SK-N-SH (cell line): ENCODE measurements at regions not wholly inside any gene's neighbourhood (a gene's known extent, or its start where the extent isn't known, plus 50 kb on each side); places are given as distances from the start of the nearest gene placed in this dataset.

Experiments
- CTCF ChIA-PET: fragments of 300-600, 350-600 bp; formaldehyde crosslinking; extraction: SDS; loops from one replicate; lab custom pipeline; 2021; lab: Yijun Ruan, JAX
- POLR2A ChIA-PET: fragments of 350-600 bp; sonication (Branson Sonifier 250); formaldehyde crosslinking; extraction: SDS; loops from one replicate; lab custom pipeline; 2020; ENCODE audit warnings: antibody characterized with exemption, inconsistent platforms; lab: Yijun Ruan, JAX
- DNase-seq: peaks from one replicate; pipeline ENCODE4 v3.0.0; 2012
- H2AFZ ChIP-seq: fragments of 200-600 bp; sonication (generic); 2 replicates; pipeline ENCODE4 v1.8.1; 2016; ENCODE audit warnings: antibody characterized with exemption, mild to moderate bottlenecking, low read depth
- H3F3A ChIP-seq: fragments of 200-600 bp; sonication (generic); replicated peaks from 2 replicates; pipeline ENCODE3; 2016; ENCODE audit warnings: antibody characterized with exemption, mild to moderate bottlenecking; ENCODE audit not compliant: insufficient read depth
- H3K27ac ChIP-seq, 2 experiments: fragments of 200-500 bp in 1 of 2; fragments of 200-600 bp in 1 of 2; sonication (Bioruptor generic) in 1 of 2; sonication (generic), shearing (Covaris generic) in 1 of 2; 2 replicates each; pipeline versions ENCODE4 v1.5.1 to v1.6.1; 2014 to 2016; ENCODE audit warnings: low read depth in 2 of 2, inconsistent platforms in 1 of 2, low read length in 1 of 2, mild to moderate bottlenecking in 1 of 2, mixed read lengths in 1 of 2
- H3K27me3 ChIP-seq: fragments of 200-600 bp; sonication (generic), shearing (Covaris generic); 2 replicates; pipeline ENCODE4 v1.6.1; 2016; ENCODE audit warnings: mixed run types; ENCODE audit not compliant: insufficient read depth
- H3K36me3 ChIP-seq, 2 experiments: fragments of 200-500 bp in 1 of 2; fragments of 200-600 bp in 1 of 2; sonication (Bioruptor generic) in 1 of 2; sonication (generic) in 1 of 2; replicated peaks in 1 of 2; 2 replicates each; pipeline versions ENCODE3 to v1.5.1; 2014 to 2016; ENCODE audit warnings: low read length in 1 of 2, mild to moderate bottlenecking in 1 of 2; ENCODE audit not compliant: insufficient read depth in 2 of 2, control insufficient read depth in 1 of 2
- H3K4me1 ChIP-seq, 2 experiments: fragments of 200-500 bp in 1 of 2; fragments of 200-600 bp in 1 of 2; sonication (Bioruptor generic) in 1 of 2; sonication (generic), shearing (Covaris generic) in 1 of 2; 2 replicates each; pipeline versions ENCODE4 v1.5.1 to v1.6.1; 2014 to 2016; ENCODE audit warnings: low read depth in 1 of 2, low read length in 1 of 2, mixed run types in 1 of 2; ENCODE audit not compliant: insufficient read depth in 2 of 2, control insufficient read depth in 1 of 2
- H3K4me2 ChIP-seq: fragments of 200-600 bp; sonication (generic), shearing (Covaris generic); 2 replicates; pipeline ENCODE4 v1.6.1; 2017; ENCODE audit warnings: mixed run types
- H3K4me3 ChIP-seq, 2 experiments: fragments of 200-500 bp in 1 of 2; fragments of 200-600 bp in 1 of 2; sonication (Bioruptor generic) in 1 of 2; sonication (generic), shearing (Covaris generic) in 1 of 2; 2 replicates each; pipeline versions ENCODE4 v1.5.1 to v1.8.1; 2014 to 2016; ENCODE audit warnings: low read depth in 2 of 2, inconsistent platforms in 1 of 2, low read length in 1 of 2, mild to moderate bottlenecking in 1 of 2, mixed read lengths in 1 of 2, moderate library complexity in 1 of 2
- H3K79me2 ChIP-seq: fragments of 200-600 bp; sonication (generic); 2 replicates; pipeline ENCODE4 v1.8.1; 2017; ENCODE audit warnings: mild to moderate bottlenecking; ENCODE audit not compliant: insufficient read depth
- H3K9ac ChIP-seq: fragments of 200-600 bp; sonication (generic); 2 replicates; pipeline ENCODE4 v1.6.1; 2017; ENCODE audit warnings: mixed run types
- H3K9me2 ChIP-seq: fragments of 200-600 bp; sonication (generic); 2 replicates; pipeline ENCODE4 v1.6.1; 2017; ENCODE audit warnings: mixed run types
- H3K9me3 ChIP-seq: fragments of 200-600 bp; sonication (generic); 2 replicates; pipeline ENCODE4 v1.6.1; 2017; ENCODE audit warnings: mixed run types, mild to moderate bottlenecking, moderate library complexity
- H4K20me1 ChIP-seq: fragments of 200-600 bp; sonication (generic); 2 replicates; pipeline ENCODE4 v1.6.1; 2017; ENCODE audit warnings: mild to moderate bottlenecking, mixed run types; ENCODE audit not compliant: insufficient read depth
- ELF1 ChIP-seq: IDR thresholded peaks from 2 replicates; pipeline ENCODE4 v1.4.0; 2012
- EP300 ChIP-seq, 2 experiments: IDR thresholded peaks; 2 replicates each; pipeline versions ENCODE4 v1.4.0 to v1.6.1; 2012; ENCODE audit warnings: borderline replicate concordance in 1 of 2, low read depth in 1 of 2, low read length in 1 of 2
- EZH2phosphoT487 ChIP-seq: fragments of 200-600 bp; sonication (generic); IDR thresholded peaks from 2 replicates; pipeline ENCODE4 v1.6.1; 2017; ENCODE audit warnings: low read depth, mixed run types, mild to moderate bottlenecking, antibody characterized with exemption, moderate library complexity, borderline replicate concordance
- FOSL2 ChIP-seq: IDR thresholded peaks from 2 replicates; pipeline ENCODE4 v1.4.0; 2012; ENCODE audit warnings: low read depth, mild to moderate bottlenecking, moderate library complexity, borderline replicate concordance
- FOXJ3 ChIP-seq: sonication (generic); formaldehyde crosslinking; IDR thresholded peaks from 2 replicates; pipeline ENCODE4 v1.5.1; 2020; ENCODE audit warnings: mild to moderate bottlenecking, missing genetic modification reagents
- FOXM1 ChIP-seq: IDR thresholded peaks from 2 replicates; pipeline ENCODE4 v1.4.0; 2012; ENCODE audit warnings: low read depth, mild to moderate bottlenecking
- GABPA ChIP-seq: IDR thresholded peaks from 2 replicates; pipeline ENCODE4 v1.4.0; 2012; ENCODE audit warnings: low read depth, mild to moderate bottlenecking
- GATA2 ChIP-seq: sonication (generic); formaldehyde crosslinking; IDR thresholded peaks from 2 replicates; pipeline ENCODE4 v1.5.0; 2020; ENCODE audit warnings: mild to moderate bottlenecking, missing genetic modification reagents
- MEF2A ChIP-seq: IDR thresholded peaks from 2 replicates; pipeline ENCODE4 v1.4.0; 2012; ENCODE audit warnings: low read depth, borderline replicate concordance
- NFIC ChIP-seq: IDR thresholded peaks from 2 replicates; pipeline ENCODE4 v1.4.0; 2012; ENCODE audit warnings: borderline replicate concordance
- NRF1 ChIP-seq: IDR thresholded peaks from 2 replicates; pipeline ENCODE4 v1.6.1; 2012; ENCODE audit warnings: low read depth, mild to moderate bottlenecking, low read length
- RCOR1 ChIP-seq: fragments of 150-350 bp; IDR thresholded peaks from 2 replicates; pipeline ENCODE4 v1.6.1; 2017; ENCODE audit warnings: antibody characterized with exemption, low read length
- SIN3A ChIP-seq: IDR thresholded peaks from 2 replicates; pipeline ENCODE4 v1.6.1; 2012; ENCODE audit warnings: low read depth, mild to moderate bottlenecking, low read length, moderate library complexity, borderline replicate concordance
- TAF1 ChIP-seq: IDR thresholded peaks from 2 replicates; pipeline ENCODE4 v1.6.1; 2012; ENCODE audit warnings: low read depth, mild to moderate bottlenecking, low read length, moderate library complexity, borderline replicate concordance
- TCF12 ChIP-seq: IDR thresholded peaks from 2 replicates; pipeline ENCODE4 v1.4.0; 2012
- WGBS: methylation state at CpG from one replicate; pipeline ENCODE4 v1.1.6; 2017; ENCODE audit warnings: low lambda C conversion rate; 5-methylcytosine and 5-hydroxymethylcytosine counted together
- TF ChIP-seq, protein P1 (sequence below): IDR thresholded peaks from 2 replicates; pipeline ENCODE4 v1.4.0; 2012; ENCODE audit warnings: low read depth, borderline replicate concordance
- TF ChIP-seq, protein P2 (sequence below): fragments of 200-600 bp; sonication (generic); IDR thresholded peaks from 2 replicates; pipeline ENCODE4 v1.6.1; 2017; ENCODE audit warnings: antibody characterized with exemption, mild to moderate bottlenecking, moderate library complexity
- TF ChIP-seq, protein P3 (sequence below): IDR thresholded peaks from 2 replicates; pipeline ENCODE4 v1.4.0; 2012; ENCODE audit warnings: low read depth
- TF ChIP-seq, protein P4 (sequence below): IDR thresholded peaks from 2 replicates; pipeline ENCODE4 v1.4.0; 2012; ENCODE audit warnings: low read depth, borderline replicate concordance

DNA sequence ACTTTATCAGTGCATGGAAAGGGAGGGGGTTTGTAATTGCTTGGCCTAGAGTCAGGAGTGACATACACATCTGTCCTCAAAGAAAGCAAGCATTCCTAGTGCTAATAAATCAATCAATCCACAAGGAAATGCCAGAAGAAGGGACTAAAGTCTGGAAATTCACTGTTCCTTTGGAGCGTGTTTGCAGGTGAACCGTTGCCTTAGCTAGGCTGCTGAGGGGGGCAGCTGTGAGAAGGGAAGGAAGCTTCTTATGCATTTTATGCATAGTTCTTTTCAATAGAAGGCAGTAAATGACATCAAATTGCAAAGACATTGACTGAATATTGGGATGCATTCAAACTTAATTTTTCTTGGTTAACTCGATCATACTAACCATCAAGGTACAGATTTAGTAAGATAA is 1092.5 kb upstream of the SEMA6A start:
- no peak overlapping the region for H3K9ac ChIP-seq
- H3K27ac ChIP-seq, result no peak overlapping the region
- DNase-seq, result no peak
- TF ChIP-seq ELF1 (no peak), FOXM1 (no peak), GABPA (no peak), FOSL2 (no peak), TCF12 (no peak), TAF1 (no peak), NRF1 (no peak), SIN3A (no peak), EP300 (IDR thresholded peaks at IDR 0.05; ENCODE audit: borderline replicate concordance in 1 of 2, low read depth in 1 of 2, low read length in 1 of 2) (no peak), RCOR1 (no peak), GATA2 (no peak)
- TF ChIP-seq, protein P1, sequence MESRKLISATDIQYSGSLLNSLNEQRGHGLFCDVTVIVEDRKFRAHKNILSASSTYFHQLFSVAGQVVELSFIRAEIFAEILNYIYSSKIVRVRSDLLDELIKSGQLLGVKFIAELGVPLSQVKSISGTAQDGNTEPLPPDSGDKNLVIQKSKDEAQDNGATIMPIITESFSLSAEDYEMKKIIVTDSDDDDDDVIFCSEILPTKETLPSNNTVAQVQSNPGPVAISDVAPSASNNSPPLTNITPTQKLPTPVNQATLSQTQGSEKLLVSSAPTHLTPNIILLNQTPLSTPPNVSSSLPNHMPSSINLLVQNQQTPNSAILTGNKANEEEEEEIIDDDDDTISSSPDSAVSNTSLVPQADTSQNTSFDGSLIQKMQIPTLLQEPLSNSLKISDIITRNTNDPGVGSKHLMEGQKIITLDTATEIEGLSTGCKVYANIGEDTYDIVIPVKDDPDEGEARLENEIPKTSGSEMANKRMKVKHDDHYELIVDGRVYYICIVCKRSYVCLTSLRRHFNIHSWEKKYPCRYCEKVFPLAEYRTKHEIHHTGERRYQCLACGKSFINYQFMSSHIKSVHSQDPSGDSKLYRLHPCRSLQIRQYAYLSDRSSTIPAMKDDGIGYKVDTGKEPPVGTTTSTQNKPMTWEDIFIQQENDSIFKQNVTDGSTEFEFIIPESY, result no peak
- TF ChIP-seq, protein P2, sequence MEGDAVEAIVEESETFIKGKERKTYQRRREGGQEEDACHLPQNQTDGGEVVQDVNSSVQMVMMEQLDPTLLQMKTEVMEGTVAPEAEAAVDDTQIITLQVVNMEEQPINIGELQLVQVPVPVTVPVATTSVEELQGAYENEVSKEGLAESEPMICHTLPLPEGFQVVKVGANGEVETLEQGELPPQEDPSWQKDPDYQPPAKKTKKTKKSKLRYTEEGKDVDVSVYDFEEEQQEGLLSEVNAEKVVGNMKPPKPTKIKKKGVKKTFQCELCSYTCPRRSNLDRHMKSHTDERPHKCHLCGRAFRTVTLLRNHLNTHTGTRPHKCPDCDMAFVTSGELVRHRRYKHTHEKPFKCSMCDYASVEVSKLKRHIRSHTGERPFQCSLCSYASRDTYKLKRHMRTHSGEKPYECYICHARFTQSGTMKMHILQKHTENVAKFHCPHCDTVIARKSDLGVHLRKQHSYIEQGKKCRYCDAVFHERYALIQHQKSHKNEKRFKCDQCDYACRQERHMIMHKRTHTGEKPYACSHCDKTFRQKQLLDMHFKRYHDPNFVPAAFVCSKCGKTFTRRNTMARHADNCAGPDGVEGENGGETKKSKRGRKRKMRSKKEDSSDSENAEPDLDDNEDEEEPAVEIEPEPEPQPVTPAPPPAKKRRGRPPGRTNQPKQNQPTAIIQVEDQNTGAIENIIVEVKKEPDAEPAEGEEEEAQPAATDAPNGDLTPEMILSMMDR, result no peak
- TF ChIP-seq, protein P3, sequence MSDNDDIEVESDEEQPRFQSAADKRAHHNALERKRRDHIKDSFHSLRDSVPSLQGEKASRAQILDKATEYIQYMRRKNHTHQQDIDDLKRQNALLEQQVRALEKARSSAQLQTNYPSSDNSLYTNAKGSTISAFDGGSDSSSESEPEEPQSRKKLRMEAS, result no peak
- ChIA-PET POLR2A (no interaction called here), CTCF (no interaction called here)
- no peaks in the 10 kb centered on the region for H3F3A ChIP-seq
- 50% methylated on average over 3 of the region's 3 CpGs for WGBS
- H2AFZ ChIP-seq, result no peak overlapping the region
- H3K79me2 ChIP-seq, result no peaks in the 10 kb centered on the region
- H3K27me3 ChIP-seq, result no peaks in the 10 kb centered on the region
- H3K4me1 ChIP-seq, result no peaks in the 10 kb centered on the region
- H3K36me3 ChIP-seq, result no peaks in the 10 kb centered on the region
- H4K20me1 ChIP-seq, result no peaks in the 10 kb centered on the region
- H3K4me2 ChIP-seq, result no peak overlapping the region
- no peaks in the 10 kb centered on the region for H3K9me2 ChIP-seq
- no peak overlapping the region for H3K4me3 ChIP-seq
- no peaks in the 10 kb centered on the region for H3K9me3 ChIP-seq

DNA sequence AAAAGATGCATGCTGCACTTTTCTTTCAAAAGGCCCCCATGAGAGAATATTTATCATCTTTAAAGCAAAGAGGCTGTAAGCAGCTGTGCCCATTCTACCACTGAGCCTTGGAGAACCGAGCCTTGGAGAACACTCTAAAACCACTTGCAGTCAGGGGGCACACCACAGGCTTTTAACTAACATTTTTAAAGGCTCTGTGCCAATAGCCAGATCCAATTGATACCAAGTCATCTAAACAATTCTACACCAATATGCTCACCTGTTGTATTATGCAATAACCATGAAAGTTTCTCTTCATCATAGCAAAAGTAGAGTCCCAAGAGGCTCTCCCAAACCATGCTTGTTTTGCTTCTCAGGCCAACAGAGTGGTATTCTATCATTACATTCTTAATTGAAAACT is 1090.5 kb upstream of the SEMA6A start:
- no peaks in the 10 kb centered on the region for H4K20me1 ChIP-seq
- H3F3A ChIP-seq, result no peaks in the 10 kb centered on the region
- no peaks in the 10 kb centered on the region for H3K4me1 ChIP-seq
- WGBS, result 29% methylated on average over 1 of the region's 1 CpG
- no peaks in the 10 kb centered on the region for H3K36me3 ChIP-seq
- H3K9me3 ChIP-seq, result no peaks in the 10 kb centered on the region
- no peak overlapping the region for H3K4me2 ChIP-seq
- TF ChIP-seq, protein P3, result no peak
- TF ChIP-seq EZH2phosphoT487 (no peak), ELF1 (no peak), FOXJ3 (CRISPR knock-in tag) (no peak), NFIC (no peak), NRF1 (no peak), TCF12 (no peak), MEF2A (no peak)
- TF ChIP-seq, protein P4, sequence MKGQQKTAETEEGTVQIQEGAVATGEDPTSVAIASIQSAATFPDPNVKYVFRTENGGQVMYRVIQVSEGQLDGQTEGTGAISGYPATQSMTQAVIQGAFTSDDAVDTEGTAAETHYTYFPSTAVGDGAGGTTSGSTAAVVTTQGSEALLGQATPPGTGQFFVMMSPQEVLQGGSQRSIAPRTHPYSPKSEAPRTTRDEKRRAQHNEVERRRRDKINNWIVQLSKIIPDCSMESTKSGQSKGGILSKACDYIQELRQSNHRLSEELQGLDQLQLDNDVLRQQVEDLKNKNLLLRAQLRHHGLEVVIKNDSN, result no peak
- TF ChIP-seq, protein P1, result no peak
- no peak for DNase-seq
- ChIA-PET CTCF (no interaction called here), POLR2A (no interaction called here)
- no peak overlapping the region for H3K4me3 ChIP-seq
- H3K9ac ChIP-seq, result no peak overlapping the region
- H3K27ac ChIP-seq, result no peak overlapping the region
- H2AFZ ChIP-seq, result no peak overlapping the region
- no peaks in the 10 kb centered on the region for H3K79me2 ChIP-seq
- no peaks in the 10 kb centered on the region for H3K9me2 ChIP-seq
- H3K27me3 ChIP-seq, result no peaks in the 10 kb centered on the region
